GM23248 (cell line): ENCODE measurements at regions not wholly inside any gene's neighbourhood (a gene's known extent, or its start where the extent isn't known, plus 50 kb on each side); places are given as distances from the start of the nearest gene placed in this dataset.

Experiments used
- EZH2 ChIP-seq: fragments of 200-600 bp; sonication (generic); IDR thresholded peaks from 2 replicates; pipeline ENCODE4 v1.6.1; 2018; ENCODE audit warnings: antibody characterized with exemption, mild to moderate bottlenecking; ENCODE audit not compliant: insufficient read depth, poor library complexity, severe bottlenecking
- EZH2phosphoT487 ChIP-seq: fragments of 200-600 bp; sonication (generic); IDR thresholded peaks from 2 replicates; pipeline ENCODE4 v1.6.1; 2018; ENCODE audit warnings: antibody characterized with exemption, moderate library complexity, mild to moderate bottlenecking, low read depth; ENCODE audit not compliant: insufficient read depth

DNA sequence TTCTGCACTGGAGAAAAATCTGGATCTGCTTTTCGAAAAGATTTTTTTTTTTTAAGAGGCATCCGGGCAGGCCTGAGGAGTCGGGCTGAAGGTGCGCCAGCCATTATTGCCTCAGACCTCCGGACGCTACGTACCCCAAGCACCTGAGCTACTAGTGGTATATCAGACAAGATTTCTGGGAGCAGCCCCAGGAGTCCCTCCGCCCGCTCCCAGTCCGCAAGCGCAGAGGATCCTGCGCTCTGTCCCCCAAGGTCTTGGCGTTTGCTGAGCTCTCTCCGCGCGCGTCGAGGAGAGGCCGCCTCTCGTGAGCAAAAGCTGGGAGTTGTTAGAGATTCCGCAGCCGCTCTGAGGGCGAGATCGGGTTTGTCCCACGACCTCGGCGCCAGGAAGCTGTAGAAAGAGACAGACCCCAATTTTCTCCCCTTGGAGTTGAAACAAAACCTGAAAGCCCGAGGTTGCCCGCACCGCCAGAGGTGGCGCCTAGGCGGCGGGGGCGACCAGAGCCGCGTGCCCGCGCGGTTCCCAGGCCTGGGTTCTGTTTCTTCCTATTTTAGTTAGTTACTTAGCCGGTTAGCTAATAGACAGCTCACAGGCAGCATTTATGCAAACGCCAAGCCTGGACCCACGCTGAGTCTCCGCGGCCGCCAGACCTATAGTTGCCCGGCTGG is 72.5 kb upstream of the POLG start:
- TF ChIP-seq EZH2 (peak; percentile 73), EZH2phosphoT487 (peak; percentile 59; the same call in 1 of the 2 replicates)
